ENCODE measurements at regions not wholly inside any gene's neighbourhood (a gene's known extent, or its start where the extent isn't known, plus 50 kb on each side); places are given as distances from the start of the nearest gene placed in this dataset.

GRCh38 chr7:22667562-22668239 lies 59.3 kb upstream of the IL6 start:
- Mint-ChIP-seq H3K36me3 (ENCODE audit: low read depth) (peaks cover 25% of the 10 kb centered on the region), H3K4me1 (peaks cover 86% of the 10 kb centered on the region), H3K27me3 (no peaks in the 10 kb centered on the region), H3K9me3 (no peaks in the 10 kb centered on the region), H3K4me3 (no peak overlapping the region), H3K27ac (peak overlapping the region; percentile 80)
- POLR2A ChIA-PET = interaction anchor here (1.2 kb wide), 2 partner anchors 43 to 102 kb away, joined by 3 read pairs; no protein-coding TSS in a partner anchor
- no peak for DNase-seq
- ATAC-seq (ENCODE audit: low read depth) = no peak
- no peak for TF ChIP-seq CTCF (IDR thresholded peaks at IDR 0.05)
- intact Hi-C loops (cut with micrococcal nuclease) = loop anchor here (10.0 kb wide), 1 partner anchor 187 kb away; no protein-coding TSS in a partner anchor
- CTCF ChIA-PET = interaction anchor here (1.5 to 1.6 kb wide), 2 partner anchors 56 to 58 kb away, joined by 3 read pairs; no protein-coding TSS in a partner anchor

DNA sequence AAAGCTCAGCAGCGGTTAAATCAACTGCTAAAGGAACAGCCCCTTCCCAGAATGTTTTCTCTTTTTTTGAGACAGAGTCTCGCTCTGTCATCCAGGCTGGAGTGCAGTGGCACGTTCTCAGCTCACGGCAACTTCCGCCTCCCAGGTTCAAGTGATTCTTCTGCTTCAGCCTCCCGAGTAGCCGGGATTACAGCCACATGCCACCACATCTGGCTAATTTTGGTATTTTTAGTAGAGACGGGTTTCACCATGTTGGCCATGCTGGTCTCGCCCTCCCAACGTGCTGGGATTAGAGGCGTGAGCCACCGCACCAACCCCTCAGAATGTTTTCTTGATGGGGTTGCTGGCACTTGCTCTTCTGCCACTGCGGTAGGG lies 59.8 kb upstream of the IL6 start:
- DNase-seq = no peak
- Mint-ChIP-seq H3K27me3 (no peaks in the 10 kb centered on the region), H3K4me3 (no peak overlapping the region), H3K36me3 (ENCODE audit: low read depth) (peaks cover 25% of the 10 kb centered on the region), H3K9me3 (no peaks in the 10 kb centered on the region), H3K4me1 (peaks cover 86% of the 10 kb centered on the region), H3K27ac (peak overlapping the region; percentile 26)
- ChIA-PET POLR2A (interaction anchor here (1.0 to 1.2 kb wide), 2 partner anchors 9 to 102 kb away, joined by 3 read pairs; no protein-coding TSS in a partner anchor), CTCF (interaction anchor here (1.5 kb wide), 1 partner anchor 59 kb away, joined by 3 read pairs; no protein-coding TSS in a partner anchor)
- no peak for ATAC-seq (ENCODE audit: low read depth)
- intact Hi-C loops (cut with micrococcal nuclease) = loop anchor here (10.0 kb wide), 1 partner anchor 188 kb away; no protein-coding TSS in a partner anchor
- no peak for TF ChIP-seq CTCF (IDR thresholded peaks at IDR 0.05)

GRCh38 chr7:22666732-22667131 lies 60.3 kb upstream of the IL6 start:
- DNase-seq (no peak), ATAC-seq (ENCODE audit: low read depth) (no peak)
- Mint-ChIP-seq H3K36me3 (ENCODE audit: low read depth) (peaks cover 25% of the 10 kb centered on the region), H3K4me3 (no peak overlapping the region), H3K27me3 (no peaks in the 10 kb centered on the region), H3K4me1 (peaks cover 86% of the 10 kb centered on the region), H3K9me3 (no peaks in the 10 kb centered on the region), H3K27ac (peak overlapping the region; percentile 68)
- no peak for TF ChIP-seq CTCF (IDR thresholded peaks at IDR 0.05)
- ChIA-PET POLR2A (interaction anchor here (1.0 to 1.2 kb wide), 2 partner anchors 9 to 101 kb away, joined by 3 read pairs; no protein-coding TSS in a partner anchor), CTCF (interaction anchor here (1.5 kb wide), 1 partner anchor 59 kb away, joined by 3 read pairs; no protein-coding TSS in a partner anchor)
- intact Hi-C loops (cut with micrococcal nuclease) = loop anchor here (10.0 kb wide), 1 partner anchor 188 kb away; no protein-coding TSS in a partner anchor

- no peak for TF ChIP-seq CTCF (IDR thresholded peaks at IDR 0.05)
- Mint-ChIP-seq H3K36me3 (ENCODE audit: low read depth) (peaks cover 28% of the 10 kb centered on the region), H3K27me3 (no peaks in the 10 kb centered on the region), H3K4me1 (peaks cover 86% of the 10 kb centered on the region), H3K9me3 (no peaks in the 10 kb centered on the region), H3K4me3 (no peak overlapping the region), H3K27ac (peak overlapping the region; percentile 41)
- ChIA-PET POLR2A (no interaction called here), CTCF (no interaction called here)
- intact Hi-C loops (cut with micrococcal nuclease) = loop anchor here (10.0 kb wide), 1 partner anchor 189 kb away; no protein-coding TSS in a partner anchor
- DNase-seq (no peak), ATAC-seq (ENCODE audit: low read depth) (no peak)
Observed at GRCh38 chr7:22665923-22666322, 61.1 kb upstream of the IL6 start.

Data from activated B cell treated with CpG ODN at 0.5 μM for 24 hours (primary cell).